Mesenchymal stem cell (in vitro differentiated cells and primary cell): ENCODE measurements at regions not wholly inside any gene's neighbourhood (a gene's known extent, or its start where the extent isn't known, plus 50 kb on each side); places are given as distances from the start of the nearest gene placed in this dataset.
"Not testable (repeated sequence)": the region's sequence is repeated elsewhere in the genome, so short reads cannot be mapped to it uniquely, and the experiment has no call there.

Experiments
- DNase-seq: peaks from one replicate; pipeline ENCODE4 v3.0.0-alpha.2; 2013
- H2AFZ ChIP-seq: one replicate; pipeline ENCODE4 v1.6.1; 2013; ENCODE audit warnings: low read depth, mild to moderate bottlenecking, control low read depth, inconsistent platforms, low read length, moderate library complexity
- H2AK5ac ChIP-seq: 2 replicates; pipeline ENCODE4 v1.6.1; 2013; ENCODE audit warnings: low read length, moderate library complexity, mild to moderate bottlenecking, inconsistent platforms; ENCODE audit not compliant: severe bottlenecking
- H2BK120ac ChIP-seq: one replicate; pipeline ENCODE4 v1.6.1; 2013; ENCODE audit warnings: low read depth, mild to moderate bottlenecking, inconsistent platforms, low read length, moderate library complexity
- H2BK12ac ChIP-seq, 2 experiments: one replicate each; pipeline ENCODE4 v1.6.1; 2013; ENCODE audit warnings: inconsistent platforms in 2 of 2, low read length in 2 of 2, mild to moderate bottlenecking in 2 of 2, moderate library complexity in 2 of 2, control low read depth in 1 of 2
- H2BK15ac ChIP-seq: one replicate; pipeline ENCODE4 v1.6.1; 2013; ENCODE audit warnings: mild to moderate bottlenecking, low read depth, inconsistent platforms; ENCODE audit not compliant: poor library complexity, severe bottlenecking
- H2BK5ac ChIP-seq: 2 replicates; pipeline ENCODE4 v1.6.1; 2013; ENCODE audit warnings: low read depth, mild to moderate bottlenecking, low read length, control low read depth, inconsistent platforms; ENCODE audit not compliant: poor library complexity, severe bottlenecking
- H3K14ac ChIP-seq, 2 experiments: one replicate each; pipeline ENCODE4 v1.6.1; 2013; ENCODE audit warnings: inconsistent platforms in 2 of 2, low read length in 2 of 2, control low read depth in 1 of 2, mild to moderate bottlenecking in 1 of 2, moderate library complexity in 1 of 2
- H3K18ac ChIP-seq, 2 experiments: one replicate each; pipeline ENCODE4 v1.6.1; 2013; ENCODE audit warnings: inconsistent platforms in 2 of 2, low read length in 2 of 2, control low read depth in 1 of 2, low read depth in 1 of 2, mild to moderate bottlenecking in 1 of 2
- H3K23ac ChIP-seq, 2 experiments: one replicate each; pipeline ENCODE4 v1.6.1; 2013; ENCODE audit warnings: inconsistent platforms in 2 of 2, low read length in 2 of 2, mild to moderate bottlenecking in 2 of 2, moderate library complexity in 2 of 2, control low read depth in 1 of 2
- H3K27ac ChIP-seq: 2 replicates; pipeline ENCODE4 v1.5.1; 2013; ENCODE audit warnings: mild to moderate bottlenecking, moderate library complexity, low read length, control low read depth, inconsistent platforms; ENCODE audit not compliant: poor library complexity, severe bottlenecking
- H3K27me3 ChIP-seq, 2 experiments: 2 replicates each; pipeline versions ENCODE4 v1.6.1 to v1.7.0; 2013; ENCODE audit warnings: low read length in 2 of 2, mild to moderate bottlenecking in 2 of 2, moderate library complexity in 2 of 2, control low read depth in 1 of 2, inconsistent platforms in 1 of 2; ENCODE audit not compliant: control insufficient read depth in 1 of 2, insufficient read depth in 1 of 2
- H3K36me3 ChIP-seq, 2 experiments: 2 replicates each; pipeline versions ENCODE4 v1.6.1 to v1.7.0; 2013; ENCODE audit warnings: low read length in 2 of 2, control low read depth in 1 of 2, inconsistent platforms in 1 of 2, low read depth in 1 of 2, mild to moderate bottlenecking in 1 of 2; ENCODE audit not compliant: insufficient read depth in 2 of 2, control insufficient read depth in 1 of 2
- H3K4ac ChIP-seq, 2 experiments: one replicate each; pipeline ENCODE4 v1.6.1; 2013; ENCODE audit warnings: inconsistent platforms in 2 of 2, low read length in 2 of 2, mild to moderate bottlenecking in 2 of 2, moderate library complexity in 2 of 2, control low read depth in 1 of 2, low read depth in 1 of 2
- H3K4me1 ChIP-seq: 2 replicates; pipeline ENCODE4 v1.6.1; 2013; ENCODE audit warnings: low read depth, low read length, control low read depth; ENCODE audit not compliant: control insufficient read depth, insufficient read depth
- H3K4me2 ChIP-seq: 2 replicates; pipeline ENCODE4 v1.6.1; 2013; ENCODE audit warnings: low read length, mild to moderate bottlenecking, inconsistent platforms; ENCODE audit not compliant: poor library complexity, severe bottlenecking
- H3K4me3 ChIP-seq, 2 experiments: 2 replicates each; pipeline versions ENCODE4 v1.5.1 to v1.7.0; 2013; ENCODE audit warnings: low read length in 2 of 2, mild to moderate bottlenecking in 2 of 2, control low read depth in 1 of 2, low read depth in 1 of 2; ENCODE audit not compliant: insufficient read depth in 1 of 2
- H3K79me1 ChIP-seq: replicated peaks from 2 replicates; pipeline ENCODE4 v1.6.1; 2013; ENCODE audit warnings: mild to moderate bottlenecking, control low read depth, low read length, inconsistent platforms; ENCODE audit not compliant: poor library complexity, severe bottlenecking
- H3K9ac ChIP-seq: 2 replicates; pipeline ENCODE4 v1.7.0; 2013; ENCODE audit warnings: mild to moderate bottlenecking, low read length, moderate library complexity
- H3K9me3 ChIP-seq: 2 replicates; pipeline ENCODE4 v1.7.0; 2013; ENCODE audit warnings: mild to moderate bottlenecking, low read length; ENCODE audit not compliant: control insufficient read depth
- H4K8ac ChIP-seq: one replicate; pipeline ENCODE4 v1.6.1; 2013; ENCODE audit warnings: inconsistent platforms, mild to moderate bottlenecking, low read length, moderate library complexity
- H4K91ac ChIP-seq: one replicate; pipeline ENCODE4 v1.6.1; 2013; ENCODE audit warnings: mild to moderate bottlenecking, low read length, inconsistent platforms
- WGBS: methylation state at CpG from one replicate; pipeline ENCODE4 v1.1.7; 2013; ENCODE audit warnings: mixed read lengths; 5-methylcytosine and 5-hydroxymethylcytosine counted together

GRCh38 chr9:3648266-3648665 is 122.5 kb upstream of the RFX3 start:
- Histone ChIP-seq H3K4ac (no peak overlapping the region), H3K4me3 (no peak overlapping the region), H4K8ac (no peak overlapping the region), H3K4me2 (no peak overlapping the region), H2BK15ac (no peak overlapping the region), H4K91ac (no peak overlapping the region), H2BK12ac (no peak overlapping the region), H3K27me3 (no peaks in the 10 kb centered on the region), H2AK5ac (no peak overlapping the region), H3K18ac (no peak overlapping the region), H2BK120ac (no peak overlapping the region), H3K23ac (no peak overlapping the region), H3K27ac (no peak overlapping the region), H2AFZ (no peak overlapping the region), H3K9me3 (no peaks in the 10 kb centered on the region), H3K14ac (no peak overlapping the region), H3K4me1 (no peaks in the 10 kb centered on the region), H3K9ac (no peak overlapping the region), H2BK5ac (no peak overlapping the region), H3K36me3 (no peaks in the 10 kb centered on the region), H3K79me1 (no peaks in the 10 kb centered on the region)
- WGBS, result 83% methylated on average over 4 of the region's 6 CpGs
- DNase-seq, result no peak

GRCh38 chr9:3647652-3648051 is 121.9 kb upstream of the RFX3 start:
- no peak overlapping the region for H2AFZ ChIP-seq
- H4K8ac ChIP-seq, result no peak overlapping the region
- no peaks in the 10 kb centered on the region for H3K9me3 ChIP-seq
- no peak overlapping the region for H2BK5ac ChIP-seq
- no peaks in the 10 kb centered on the region for H3K27me3 ChIP-seq
- H4K91ac ChIP-seq, result no peak overlapping the region
- no peaks in the 10 kb centered on the region for H3K4me1 ChIP-seq
- no peak overlapping the region for H3K18ac ChIP-seq
- H2AK5ac ChIP-seq, result no peak overlapping the region
- no peak overlapping the region for H3K14ac ChIP-seq
- no peak for DNase-seq
- H2BK120ac ChIP-seq, result no peak overlapping the region
- no peak overlapping the region for H2BK15ac ChIP-seq
- H3K27ac ChIP-seq, result no peak overlapping the region
- H3K23ac ChIP-seq, result no peak overlapping the region
- WGBS, result 86% methylated on average over 1 of the region's 1 CpG
- no peaks in the 10 kb centered on the region for H3K79me1 ChIP-seq
- no peak overlapping the region for H2BK12ac ChIP-seq
- no peaks in the 10 kb centered on the region for H3K36me3 ChIP-seq
- no peak overlapping the region for H3K4me3 ChIP-seq
- H3K9ac ChIP-seq, result no peak overlapping the region
- no peak overlapping the region for H3K4me2 ChIP-seq
- H3K4ac ChIP-seq, result no peak overlapping the region

- H3K9me3 ChIP-seq, result no peaks in the 10 kb centered on the region
- no peak overlapping the region for H4K91ac ChIP-seq
- no peak overlapping the region for H3K23ac ChIP-seq
- H2BK12ac ChIP-seq, result no peak overlapping the region
- H3K4me2 ChIP-seq, result no peak overlapping the region
- no peak overlapping the region for H2BK120ac ChIP-seq
- H3K4ac ChIP-seq, result no peak overlapping the region
- no peak overlapping the region for H4K8ac ChIP-seq
- no peak overlapping the region for H3K9ac ChIP-seq
- no CpG with 5 or more reads among the region's 1 CpG for WGBS
- H3K4me1 ChIP-seq, result no peaks in the 10 kb centered on the region
- H2BK5ac ChIP-seq, result no peak overlapping the region
- no peak overlapping the region for H2AFZ ChIP-seq
- no peak overlapping the region for H3K18ac ChIP-seq
- no peak overlapping the region for H3K14ac ChIP-seq
- H3K4me3 ChIP-seq, result no peak overlapping the region
- no peak overlapping the region for H2BK15ac ChIP-seq
- no peak for DNase-seq
- no peaks in the 10 kb centered on the region for H3K79me1 ChIP-seq
- no peak overlapping the region for H3K27ac ChIP-seq
- H3K27me3 ChIP-seq, result no peaks in the 10 kb centered on the region
- H2AK5ac ChIP-seq, result no peak overlapping the region
- no peaks in the 10 kb centered on the region for H3K36me3 ChIP-seq
Measured at GRCh38 chr9:3646226-3646625, 120.4 kb upstream of the RFX3 start.

GRCh38 chr9:3642075-3642474 is 116.3 kb upstream of the RFX3 start:
- H3K9ac ChIP-seq, H3K14ac ChIP-seq, H2BK120ac ChIP-seq, H3K23ac ChIP-seq, H2BK15ac ChIP-seq, H4K8ac ChIP-seq, H2AFZ ChIP-seq, H3K4me1 ChIP-seq, H4K91ac ChIP-seq, DNase-seq, H3K9me3 ChIP-seq, H3K4me3 ChIP-seq, H3K27ac ChIP-seq, H3K18ac ChIP-seq, H3K4ac ChIP-seq, H3K79me1 ChIP-seq, H2BK12ac ChIP-seq, H3K36me3 ChIP-seq, H2AK5ac ChIP-seq, H2BK5ac ChIP-seq, H3K27me3 ChIP-seq, H3K4me2 ChIP-seq: not testable (repeated sequence)
- 96% methylated on average over 3 of the region's 6 CpGs for WGBS
